Osteoblast (primary cell): ENCODE measurements at regions not wholly inside any gene's neighbourhood (a gene's known extent, or its start where the extent isn't known, plus 50 kb on each side); places are given as distances from the start of the nearest gene placed in this dataset.
A peak's percentile ranks its signal among the peaks of the same experiment; 100 is the strongest.

Experiments
- DNase-seq: peaks from one replicate; pipeline ENCODE4 v3.0.0; 2011; ENCODE audit warnings: low spot score, mixed read lengths; ENCODE audit not compliant: insufficient read length; ENCODE audit errors: missing footprints
- H2AFZ ChIP-seq: 2 replicates; pipeline ENCODE4 v1.6.0; 2011; ENCODE audit warnings: mild to moderate bottlenecking, low read length
- H3K27ac ChIP-seq: 2 replicates; pipeline ENCODE4 v1.5.1; 2011; ENCODE audit warnings: mild to moderate bottlenecking, low read depth, low read length, moderate library complexity
- H3K27me3 ChIP-seq: 2 replicates; pipeline ENCODE4 v1.6.0; 2012; ENCODE audit warnings: mild to moderate bottlenecking, control low read depth, inconsistent platforms, low read length, moderate library complexity; ENCODE audit not compliant: insufficient read depth
- H3K36me3 ChIP-seq: 2 replicates; pipeline ENCODE4 v1.5.1; 2011; ENCODE audit warnings: mild to moderate bottlenecking, low read length, control low read depth, moderate library complexity; ENCODE audit not compliant: insufficient read depth
- H3K4me1 ChIP-seq: 2 replicates; pipeline ENCODE4 v1.5.1; 2011; ENCODE audit warnings: mild to moderate bottlenecking, low read length, control low read depth, moderate library complexity; ENCODE audit not compliant: insufficient read depth
- H3K4me2 ChIP-seq: 2 replicates; pipeline ENCODE4 v1.6.0; 2011; ENCODE audit warnings: mild to moderate bottlenecking, low read length; ENCODE audit not compliant: insufficient read depth
- H3K4me3 ChIP-seq: fragments of 200-600 bp; sonication (generic); 3 replicates; pipeline ENCODE4 v1.5.1; 2012; ENCODE audit warnings: mild to moderate bottlenecking, low read length, inconsistent platforms; ENCODE audit not compliant: insufficient read depth
- H3K79me2 ChIP-seq: 2 replicates; pipeline ENCODE4 v1.6.0; 2012; ENCODE audit warnings: mild to moderate bottlenecking, low read length, control low read depth, inconsistent platforms; ENCODE audit not compliant: insufficient read depth
- H3K9me3 ChIP-seq: 2 replicates; pipeline ENCODE4 v1.5.1; 2011; ENCODE audit warnings: low read depth, low read length, control low read depth
- H4K20me1 ChIP-seq: 2 replicates; pipeline ENCODE4 v1.6.0; 2012; ENCODE audit warnings: mild to moderate bottlenecking, low read length, control low read depth; ENCODE audit not compliant: insufficient read depth
- CTCF ChIP-seq: IDR thresholded peaks from 2 replicates; pipeline ENCODE4 v1.5.1; 2011; ENCODE audit warnings: mild to moderate bottlenecking, low read depth, low read length, moderate library complexity; ENCODE audit errors: extremely low read depth

- no peaks in the 10 kb centered on the region for H3K9me3 ChIP-seq
- no peak overlapping the region for H3K4me2 ChIP-seq
- H3K4me3 ChIP-seq: no peak overlapping the region
- no peak overlapping the region for H3K27ac ChIP-seq
- DNase-seq: no peak
- no peaks in the 10 kb centered on the region for H3K27me3 ChIP-seq
- H3K79me2 ChIP-seq: no peaks in the 10 kb centered on the region
- peaks cover 8% of the 10 kb centered on the region for H3K4me1 ChIP-seq
- H3K36me3 ChIP-seq: no peaks in the 10 kb centered on the region
- no peaks in the 10 kb centered on the region for H4K20me1 ChIP-seq
- H2AFZ ChIP-seq: no peak overlapping the region
- TF ChIP-seq CTCF: no peak
Observed at GRCh38 chr12:20211541-20211940, 156.8 kb upstream of the PDE3A start.

GRCh38 chr12:20211981-20212421 is 156.3 kb upstream of the PDE3A start:
- Histone ChIP-seq H3K27ac (peak overlapping the region; percentile 84), H3K4me1 (peaks cover 8% of the 10 kb centered on the region), H3K9me3 (no peaks in the 10 kb centered on the region), H3K4me3 (no peak overlapping the region), H3K36me3 (no peaks in the 10 kb centered on the region), H3K27me3 (no peaks in the 10 kb centered on the region), H4K20me1 (no peaks in the 10 kb centered on the region), H3K79me2 (no peaks in the 10 kb centered on the region), H3K4me2 (peak overlapping the region; percentile 76), H2AFZ (no peak overlapping the region)
- DNase-seq: no peak
- no peak for TF ChIP-seq CTCF

- Histone ChIP-seq H3K27ac (peak overlapping the region; percentile 84), H3K4me3 (peak overlapping the region; percentile 51), H2AFZ (peak overlapping the region; percentile 74)
Observed at GRCh38 chr12:20212658-20213555, 155.4 kb upstream of the PDE3A start.

More at GRCh38 chr12:20212658-20213555, 155.4 kb upstream of the PDE3A start:
- Histone ChIP-seq H3K27me3 (no peaks in the 10 kb centered on the region), H3K4me1 (peaks cover 8% of the 10 kb centered on the region), H3K79me2 (no peaks in the 10 kb centered on the region), H3K4me2 (peak overlapping the region; percentile 76), H4K20me1 (no peaks in the 10 kb centered on the region), H3K9me3 (no peaks in the 10 kb centered on the region), H3K36me3 (no peaks in the 10 kb centered on the region)
- no peak for TF ChIP-seq CTCF
- peak; percentile 86 for DNase-seq
